ENCODE measurements at regions not wholly inside any gene's neighbourhood (a gene's known extent, or its start where the extent isn't known, plus 50 kb on each side); places are given as distances from the start of the nearest gene placed in this dataset.

GRCh38 chr2:104476563-104476988, 377.3 kb upstream of the POU3F3 start:
- H3F3A ChIP-seq (ENCODE audit: low read depth), result no peaks in the 10 kb centered on the region
- no peaks in the 10 kb centered on the region for H3K79me2 ChIP-seq (ENCODE audit: low read depth)
- peaks cover 2% of the 10 kb centered on the region for H3K27me3 Mint-ChIP-seq (ENCODE audit: insufficient read depth, low read depth)
- H3K4me3 Mint-ChIP-seq, result no peak overlapping the region
- H3K4me1 ChIP-seq, result peaks cover 33% of the 10 kb centered on the region
- H3K9me3 ChIP-seq (ENCODE audit: low read depth), result no peaks in the 10 kb centered on the region
- H3K4me3 ChIP-seq, result no peak overlapping the region
- H3K27me3 ChIP-seq, result no peaks in the 10 kb centered on the region
- peaks cover 29% of the 10 kb centered on the region for H3K4me1 Mint-ChIP-seq
- H3K9me3 Mint-ChIP-seq, result no peaks in the 10 kb centered on the region
- no peak for DNase-seq (ENCODE audit: low spot score)
- H3K27ac ChIP-seq, result no peak overlapping the region
- H3K36me3 ChIP-seq, result no peaks in the 10 kb centered on the region
- H3K36me3 Mint-ChIP-seq, result no peaks in the 10 kb centered on the region
- no peak overlapping the region for H3K27ac Mint-ChIP-seq
- no peak overlapping the region for H2AFZ ChIP-seq (replicated peaks)
- no peak for TF ChIP-seq EZH2phosphoT487 (IDR thresholded peaks at IDR 0.05)
- no peak for TF ChIP-seq CTCF (IDR thresholded peaks at IDR 0.05)
- TF ChIP-seq EZH2 (IDR thresholded peaks at IDR 0.05), result no peak
- H3K4me2 ChIP-seq, result no peak overlapping the region
- H3K9ac ChIP-seq, result no peak overlapping the region
- no peaks in the 10 kb centered on the region for H4K20me1 ChIP-seq (ENCODE audit: low read depth)

GRCh38 chr2:104481341-104481740, 372.6 kb upstream of the POU3F3 start:
- H3K4me3 Mint-ChIP-seq, result no peak overlapping the region
- H3K27me3 ChIP-seq, result no peaks in the 10 kb centered on the region
- H3K9me3 ChIP-seq (ENCODE audit: low read depth), result no peaks in the 10 kb centered on the region
- no peak overlapping the region for H2AFZ ChIP-seq (replicated peaks)
- no peak overlapping the region for H3K9ac ChIP-seq
- no peaks in the 10 kb centered on the region for H3K36me3 ChIP-seq
- no peak for DNase-seq (ENCODE audit: low spot score)
- no peaks in the 10 kb centered on the region for H3K79me2 ChIP-seq (ENCODE audit: low read depth)
- H3K9me3 Mint-ChIP-seq, result no peaks in the 10 kb centered on the region
- no peaks in the 10 kb centered on the region for H3F3A ChIP-seq (ENCODE audit: low read depth)
- H3K27me3 Mint-ChIP-seq (ENCODE audit: insufficient read depth, low read depth), result peaks cover 4% of the 10 kb centered on the region
- H3K27ac ChIP-seq, result no peak overlapping the region
- TF ChIP-seq CTCF (IDR thresholded peaks at IDR 0.05) (no peak), EZH2 (IDR thresholded peaks at IDR 0.05) (no peak), EZH2phosphoT487 (IDR thresholded peaks at IDR 0.05) (no peak)
- no peaks in the 10 kb centered on the region for H3K36me3 Mint-ChIP-seq
- peaks cover 7% of the 10 kb centered on the region for H3K4me1 Mint-ChIP-seq
- H3K4me2 ChIP-seq, result no peak overlapping the region
- H3K4me3 ChIP-seq, result no peak overlapping the region
- H3K4me1 ChIP-seq, result no peaks in the 10 kb centered on the region
- H4K20me1 ChIP-seq (ENCODE audit: low read depth), result no peaks in the 10 kb centered on the region
- H3K27ac Mint-ChIP-seq, result peak overlapping the region; percentile 19

- Histone ChIP-seq H3K9ac (no peak overlapping the region), H3K4me2 (no peak overlapping the region), H3K27me3 (no peaks in the 10 kb centered on the region), H2AFZ (replicated peaks) (no peak overlapping the region), H3K9me3 (ENCODE audit: low read depth) (no peaks in the 10 kb centered on the region), H3K4me3 (no peak overlapping the region), H4K20me1 (ENCODE audit: low read depth) (no peaks in the 10 kb centered on the region), H3K36me3 (no peaks in the 10 kb centered on the region), H3K27ac (no peak overlapping the region), H3K79me2 (ENCODE audit: low read depth) (no peaks in the 10 kb centered on the region), H3F3A (ENCODE audit: low read depth) (no peaks in the 10 kb centered on the region), H3K4me1 (no peaks in the 10 kb centered on the region)
- no peaks in the 10 kb centered on the region for H3K4me1 Mint-ChIP-seq
- no peak overlapping the region for H3K27ac Mint-ChIP-seq
- H3K27me3 Mint-ChIP-seq (ENCODE audit: insufficient read depth, low read depth), result peaks cover 2% of the 10 kb centered on the region
- H3K36me3 Mint-ChIP-seq, result no peaks in the 10 kb centered on the region
- TF ChIP-seq EZH2 (IDR thresholded peaks at IDR 0.05), result no peak
- no peak for TF ChIP-seq EZH2phosphoT487 (IDR thresholded peaks at IDR 0.05)
- TF ChIP-seq CTCF (IDR thresholded peaks at IDR 0.05), result no peak
- no peak for DNase-seq (ENCODE audit: low spot score)
- no peaks in the 10 kb centered on the region for H3K9me3 Mint-ChIP-seq
- H3K4me3 Mint-ChIP-seq, result no peak overlapping the region
Measured at GRCh38 chr2:104487366-104487765, 366.5 kb upstream of the POU3F3 start.

Measured in neural progenitor cell (in vitro differentiated cells).